HG02571 (cell line): ENCODE measurements at regions not wholly inside any gene's neighbourhood (a gene's known extent, or its start where the extent isn't known, plus 50 kb on each side); places are given as distances from the start of the nearest gene placed in this dataset.

Source experiments
- ATAC-seq: cut with Tn5 transposase; IDR thresholded peaks from one replicate; pipeline ENCODE4 v1.9.1; 2021; ENCODE audit warnings: mild to moderate bottlenecking, moderate library complexity; ENCODE audit not compliant: unreplicated experiment

GRCh38 chr10:44435196-44435595, 50.3 kb upstream of the CXCL12 start:
- no peak for ATAC-seq

GRCh38 chr10:44436240-44436639, 51.3 kb upstream of the CXCL12 start:
- ATAC-seq = no peak

DNA sequence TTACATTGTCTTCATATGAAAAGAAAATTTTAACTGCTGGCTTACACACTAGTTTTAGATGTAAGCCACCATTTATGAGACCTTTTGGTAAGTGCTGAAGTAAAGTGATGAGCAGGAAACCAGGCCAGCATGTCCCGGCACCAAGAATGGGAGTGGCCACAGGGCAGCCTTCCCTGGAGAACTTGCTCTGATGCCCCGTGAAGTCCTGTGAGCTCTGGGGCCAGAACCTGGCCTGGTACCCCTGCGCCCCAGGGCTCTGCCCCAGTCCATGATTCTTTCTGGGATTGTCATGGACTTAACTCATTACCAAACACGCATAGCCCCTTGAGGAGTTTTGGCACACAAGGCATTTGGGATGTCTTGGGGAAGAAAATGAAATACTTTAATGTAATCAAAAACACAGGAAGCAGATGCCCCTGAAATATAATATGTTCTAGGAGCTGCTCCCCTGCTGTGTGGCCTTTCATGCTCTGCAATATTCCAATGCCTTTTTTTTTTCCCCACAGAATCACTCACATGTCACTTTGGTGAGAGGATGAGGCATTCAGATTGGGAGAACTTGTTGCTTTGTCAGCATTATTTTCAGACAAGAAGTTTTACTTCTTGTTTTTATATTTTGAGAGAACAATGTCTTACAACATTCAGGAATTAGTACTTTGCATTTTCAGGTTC, 53.1 kb upstream of the CXCL12 start:
- no peak for ATAC-seq

GRCh38 chr10:44439239-44439957, 54.5 kb upstream of the CXCL12 start:
- ATAC-seq = no peak

- no peak for ATAC-seq
Measured at GRCh38 chr10:44439958-44440244, 55.0 kb upstream of the CXCL12 start.

GRCh38 chr10:44457259-44457658, 72.4 kb upstream of the CXCL12 start:
- ATAC-seq = no peak

GRCh38 chr10:44458671-44459413, 73.9 kb upstream of the CXCL12 start:
- ATAC-seq = no peak

DNA sequence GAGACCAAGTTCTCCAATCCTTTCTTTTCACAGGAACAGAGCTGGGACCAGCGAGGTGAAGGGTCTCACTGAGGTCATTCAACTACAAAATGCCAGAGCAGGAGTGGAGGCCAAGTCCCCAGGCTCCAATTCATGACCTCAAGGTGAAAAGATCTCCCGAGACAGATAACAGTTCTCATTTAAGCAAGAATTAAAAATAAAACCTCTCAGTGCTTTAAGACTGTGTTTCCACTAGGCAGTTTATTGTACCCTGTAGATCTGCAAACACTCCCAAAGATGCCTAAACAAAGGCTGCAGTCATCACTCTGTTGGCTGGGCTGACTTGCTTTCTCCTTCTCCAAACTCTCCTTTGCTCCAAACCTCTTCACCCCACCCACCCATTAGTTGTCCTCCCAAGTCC, 74.8 kb upstream of the CXCL12 start:
- ATAC-seq = no peak

DNA sequence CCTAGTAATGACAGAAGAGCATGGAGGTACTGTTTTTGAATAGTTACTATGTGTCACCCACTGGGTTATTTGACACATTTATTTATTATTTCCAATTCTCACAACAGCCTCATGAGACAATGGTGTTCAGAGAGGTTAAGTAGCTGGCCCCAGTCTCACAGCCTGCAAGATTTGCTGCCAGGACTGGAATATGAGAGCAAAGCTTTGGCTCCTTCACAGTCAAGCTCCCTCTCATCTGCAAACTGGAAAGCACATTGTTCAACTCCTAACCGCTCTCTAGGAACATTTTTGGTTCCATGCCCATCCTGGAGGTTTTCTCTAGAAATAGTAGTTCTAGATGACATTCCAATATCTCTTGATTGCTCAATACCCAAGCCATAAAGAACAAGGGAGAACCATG, 75.5 kb upstream of the CXCL12 start:
- ATAC-seq = no peak

DNA sequence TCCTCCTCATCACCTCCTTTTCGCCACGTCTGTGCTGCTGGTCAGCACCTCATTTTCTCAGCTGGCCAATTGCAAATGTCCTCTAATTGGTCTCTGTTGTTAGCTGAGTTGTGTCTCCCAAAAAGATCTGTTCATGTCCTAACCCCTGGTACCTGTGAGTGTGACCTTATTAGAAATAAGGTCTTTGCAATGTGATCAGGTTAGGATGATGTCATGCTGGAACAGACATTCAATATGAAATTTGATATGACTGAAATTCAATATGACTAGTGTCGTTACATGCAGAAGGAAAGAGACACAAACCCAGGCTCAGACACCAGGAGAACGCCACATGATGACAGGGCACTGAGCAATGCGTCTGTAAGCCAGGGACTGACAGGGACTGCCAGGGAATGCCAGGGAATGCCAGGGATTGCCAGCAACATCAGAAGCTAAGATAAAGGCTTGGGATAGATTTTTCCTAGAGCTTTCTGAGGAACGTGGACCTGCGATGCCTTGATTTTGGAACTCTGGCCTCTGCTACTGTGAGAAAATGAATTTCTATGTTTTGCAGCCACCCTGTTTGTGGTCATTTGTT, 77.5 kb upstream of the CXCL12 start:
- ATAC-seq = no peak

- ATAC-seq = no peak
Measured at GRCh38 chr10:44463511-44464121, 78.7 kb upstream of the CXCL12 start.

DNA sequence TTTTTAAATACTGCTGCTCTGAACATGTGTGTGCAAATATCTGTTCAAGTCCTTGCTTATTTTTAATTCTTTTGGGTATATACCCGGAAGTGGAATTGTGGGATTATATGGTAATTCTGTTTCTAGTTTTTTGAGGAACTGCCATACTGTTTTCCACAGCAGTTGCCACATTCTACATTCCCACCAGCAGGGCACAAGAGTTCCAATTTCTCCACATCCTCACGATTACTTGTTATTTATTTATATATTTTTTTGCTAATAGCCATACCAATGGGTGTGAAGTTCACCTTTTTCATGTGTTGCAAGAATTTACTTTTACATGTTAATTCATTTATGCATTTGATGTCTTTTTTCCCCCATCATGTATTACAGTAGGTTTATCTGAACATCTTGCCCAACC, 79.6 kb upstream of the CXCL12 start:
- ATAC-seq = no peak

DNA sequence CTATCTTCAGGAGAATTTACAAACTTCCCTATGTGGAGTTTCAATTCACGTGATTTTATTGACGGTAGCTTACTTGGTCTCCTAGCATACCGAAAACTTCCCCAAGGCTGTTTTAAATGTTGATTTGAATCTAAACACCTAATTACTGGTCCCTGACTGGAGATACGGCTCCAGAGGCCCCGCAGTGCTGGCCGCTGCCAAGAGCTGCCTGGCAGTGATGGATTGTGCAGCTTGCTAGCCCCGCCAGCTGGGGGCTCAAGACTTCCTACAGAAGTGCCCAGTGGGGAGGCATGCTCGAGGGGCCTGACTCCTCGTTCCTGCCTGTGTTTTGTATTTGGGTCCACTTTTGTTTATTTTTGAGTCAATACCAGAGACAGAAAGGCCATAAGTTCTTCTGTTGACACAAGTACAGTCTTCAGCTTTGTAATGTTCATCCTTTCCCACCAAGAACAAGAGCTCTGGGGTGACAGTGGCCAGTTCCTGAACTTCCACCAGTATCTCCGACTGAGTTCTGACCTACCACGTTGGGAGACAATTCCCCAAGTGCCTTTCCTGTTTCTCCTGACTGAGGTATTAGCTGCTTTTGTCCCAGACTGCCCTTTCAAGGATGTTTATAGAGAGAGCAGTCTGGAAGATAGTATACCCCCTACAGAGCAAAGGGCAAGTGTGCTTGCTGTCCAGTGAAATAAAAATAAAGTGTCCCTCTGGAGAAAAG, 80.7 kb upstream of the CXCL12 start:
- no peak for ATAC-seq

DNA sequence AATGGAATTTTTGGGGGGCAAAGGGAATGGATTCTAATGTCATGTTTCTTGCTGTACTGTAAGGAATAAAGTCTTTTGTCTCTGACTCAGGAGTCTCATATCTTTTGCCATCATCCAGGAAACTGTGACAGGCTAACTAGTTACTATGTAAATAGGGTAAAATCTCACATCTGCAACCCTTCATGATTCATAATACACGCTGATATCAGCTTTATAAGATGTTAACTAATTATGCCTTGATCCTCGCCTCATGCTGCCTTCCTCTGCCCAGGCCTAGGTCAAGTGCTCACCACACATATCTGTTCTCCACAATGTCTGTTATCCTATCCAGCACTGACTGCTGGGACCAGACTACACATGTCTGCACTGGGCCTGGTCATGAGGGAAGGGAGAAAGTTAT, 81.3 kb upstream of the CXCL12 start:
- no peak for ATAC-seq

DNA sequence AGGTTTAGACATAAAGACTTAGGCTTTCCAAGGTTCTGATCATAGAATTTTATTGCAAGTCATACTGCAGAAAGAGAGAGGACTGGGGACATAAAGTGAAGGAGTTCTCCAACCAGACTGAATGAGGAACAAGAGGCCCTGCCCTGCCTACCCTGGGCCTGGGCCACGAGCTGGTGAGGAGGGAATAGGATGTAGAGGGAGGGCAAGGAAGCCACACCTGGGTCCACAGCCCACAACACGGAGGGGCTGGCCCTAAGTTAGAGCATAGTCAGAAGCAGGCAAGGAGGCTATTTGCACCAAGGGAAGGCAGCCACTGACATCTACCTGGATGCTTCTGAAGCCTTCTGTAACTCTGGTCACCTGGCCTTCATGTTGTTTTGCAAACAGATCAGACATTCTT, 82.2 kb upstream of the CXCL12 start:
- no peak for ATAC-seq

GRCh38 chr10:44467900-44468299, 83.0 kb upstream of the CXCL12 start:
- no peak for ATAC-seq

DNA sequence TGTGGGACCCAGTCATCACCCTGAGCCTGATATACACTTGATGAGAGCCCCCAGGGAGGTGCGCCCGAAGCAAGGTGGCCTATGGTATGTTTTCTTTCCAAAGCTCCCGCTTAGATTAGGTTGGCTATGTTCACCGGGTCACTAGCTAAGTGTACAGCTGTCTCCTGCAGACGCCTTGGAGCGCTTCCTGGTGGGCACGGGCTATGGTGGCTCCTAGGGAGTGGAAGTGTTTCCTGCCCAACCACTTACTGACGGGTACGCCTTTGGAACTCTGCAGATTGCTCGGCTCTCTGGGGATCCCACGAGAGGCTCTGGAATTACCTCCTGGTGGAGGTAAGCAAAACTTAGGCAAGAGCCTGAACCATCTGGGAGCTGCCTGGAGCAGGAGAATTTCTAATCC, 83.6 kb upstream of the CXCL12 start:
- ATAC-seq = no peak

GRCh38 chr10:44468965-44469364, 84.1 kb upstream of the CXCL12 start:
- ATAC-seq = no peak

GRCh38 chr10:44470784-44471183, 85.9 kb upstream of the CXCL12 start:
- no peak for ATAC-seq

DNA sequence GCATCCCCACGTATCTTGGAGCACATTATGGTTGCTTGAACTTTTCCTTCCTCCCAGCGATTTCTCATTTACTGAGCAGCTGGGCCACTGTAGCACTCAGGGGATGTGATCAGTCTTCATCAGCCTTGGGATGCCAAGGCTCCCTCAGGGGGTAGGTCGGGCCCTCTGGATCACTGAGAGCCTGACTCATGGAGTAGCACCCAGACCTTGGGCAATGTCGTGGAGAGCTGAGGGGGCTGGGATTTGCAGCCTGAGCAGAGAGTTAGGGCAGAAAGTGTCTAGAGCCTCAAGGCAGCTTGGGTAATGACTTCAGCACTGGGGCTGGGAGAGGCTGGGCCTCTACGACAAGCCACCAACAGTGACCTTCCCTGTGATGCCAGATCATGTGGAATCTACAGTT, 86.5 kb upstream of the CXCL12 start:
- ATAC-seq = no peak

DNA sequence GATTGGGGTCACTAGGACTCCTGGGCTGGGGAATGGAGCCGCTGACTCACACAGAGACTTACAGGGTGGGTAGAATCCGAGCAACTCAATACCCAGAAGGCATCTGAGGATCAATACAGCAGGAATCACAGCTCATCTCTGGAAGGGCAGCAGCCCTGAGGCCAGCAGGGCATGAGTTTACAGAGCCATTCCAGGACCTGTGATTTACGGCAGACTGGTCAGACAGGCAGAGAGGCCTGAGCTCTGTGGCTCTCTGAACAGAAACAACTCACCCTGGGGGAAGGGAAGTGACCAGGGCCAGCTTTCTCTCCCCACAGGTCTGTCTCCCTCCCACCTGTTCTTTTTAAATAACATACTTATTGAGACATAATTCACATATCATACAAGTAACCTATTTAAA, 88.2 kb upstream of the CXCL12 start:
- ATAC-seq = no peak
